B cell (primary cell): ENCODE measurements at regions not wholly inside any gene's neighbourhood (a gene's known extent, or its start where the extent isn't known, plus 50 kb on each side); places are given as distances from the start of the nearest gene placed in this dataset.

Experiments used
- ATAC-seq: fragments of 200-7000 bp; cut with Tn5 transposase; one replicate; pipeline ENCODE4 v1.10.0; 2021; ENCODE audit warnings: low read depth, mild to moderate bottlenecking, moderate number of reproducible peaks, moderate library complexity
- CTCF ChIA-PET: fragments of 350-600 bp; sonication (Branson Sonifier 250); formaldehyde crosslinking; loops from one replicate; lab custom pipeline; 2021; ENCODE audit warnings: antibody characterized with exemption, inconsistent platforms; lab: Charles Lee
- POLR2A ChIA-PET: fragments of 350-600 bp; sonication (Branson Sonifier 250); formaldehyde crosslinking; loops from one replicate; lab custom pipeline; 2021; ENCODE audit warnings: antibody characterized with exemption; lab: Charles Lee
- DNase-seq: peaks from one replicate; pipeline ENCODE4 v3.0.0; 2013
- H2AFZ ChIP-seq: 2 replicates; pipeline ENCODE4 v1.6.1; 2012; ENCODE audit warnings: mild to moderate bottlenecking, low read depth, low read length; ENCODE audit not compliant: insufficient read depth, poor library complexity, severe bottlenecking
- H3K27ac ChIP-seq, 2 donors: 1 replicate in 1 of 2; 2 replicates in 1 of 2; pipeline ENCODE4 v1.5.1; 2012 to 2013; ENCODE audit warnings: low read length in 2 of 2, mild to moderate bottlenecking in 2 of 2, moderate library complexity in 1 of 2
- H3K27me3 ChIP-seq, 4 experiments: fragments of 200-600 bp in 1 of 4; sonication (generic) in 1 of 4; replicated peaks in 1 of 4; 1 replicate in 2 of 4; 2 replicates in 2 of 4; pipeline versions ENCODE4 v1.6.1 to v1.7.0; 2013 to 2016; ENCODE audit warnings: low read length in 3 of 4, mild to moderate bottlenecking in 2 of 4, mixed read lengths in 1 of 4, moderate library complexity in 1 of 4; ENCODE audit not compliant: insufficient read depth in 4 of 4, control insufficient read depth in 3 of 4; ENCODE audit errors: control extremely low read depth in 1 of 4
- H3K36me3 ChIP-seq, 2 experiments: replicated peaks in 1 of 2; 1 replicate in 1 of 2; 2 replicates in 1 of 2; pipeline versions ENCODE4 v1.6.1 to v1.7.1; 2013; ENCODE audit warnings: low read length in 1 of 2; ENCODE audit not compliant: insufficient read depth in 2 of 2, control insufficient read depth in 1 of 2; ENCODE audit errors: control extremely low read depth in 1 of 2, extremely low read depth in 1 of 2
- H3K4me1 ChIP-seq, 2 donors: fragments of 200-600 bp in 1 of 2; sonication (generic) in 1 of 2; 1 replicate in 1 of 2; 2 replicates in 1 of 2; pipeline versions ENCODE4 v1.5.1 to v1.6.1; 2013 to 2017; ENCODE audit warnings: low read length in 2 of 2; ENCODE audit not compliant: control insufficient read depth in 2 of 2, insufficient read depth in 2 of 2
- H3K4me2 ChIP-seq: replicated peaks from 2 replicates; pipeline ENCODE3; 2012; ENCODE audit warnings: mild to moderate bottlenecking, low read depth, low read length; ENCODE audit not compliant: poor library complexity, severe bottlenecking
- H3K4me3 ChIP-seq, 5 experiments: fragments of 200-600 bp in 1 of 5; sonication (generic) in 1 of 5; 1 replicate in 3 of 5; 2 replicates in 2 of 5; pipeline versions ENCODE4 v1.5.1 to v1.7.0; 2011 to 2016; ENCODE audit warnings: low read length in 4 of 5, mild to moderate bottlenecking in 4 of 5, low read depth in 2 of 5, control low read depth in 1 of 5, moderate library complexity in 1 of 5; ENCODE audit not compliant: insufficient read depth in 1 of 5; ENCODE audit errors: control extremely low read depth in 1 of 5, extremely low read depth in 1 of 5
- H3K79me2 ChIP-seq: fragments of 200-600 bp; sonication (generic); one replicate; pipeline ENCODE4 v1.6.0; 2016; ENCODE audit warnings: low read length; ENCODE audit not compliant: control insufficient read depth, insufficient read depth
- H3K9ac ChIP-seq: fragments of 200-600 bp; sonication (generic); 2 replicates; pipeline ENCODE4 v1.6.1; 2017; ENCODE audit warnings: mild to moderate bottlenecking, low read length, moderate library complexity
- H3K9me3 ChIP-seq, 3 donors: one replicate each; pipeline versions ENCODE4 v1.6.1 to v1.7.1; 2013; ENCODE audit warnings: low read length in 2 of 3; ENCODE audit not compliant: control insufficient read depth in 2 of 3, insufficient read depth in 1 of 3; ENCODE audit errors: control extremely low read depth in 1 of 3
- H4K20me1 ChIP-seq: 2 replicates; pipeline ENCODE4 v1.6.0; 2012; ENCODE audit warnings: mild to moderate bottlenecking, low read length; ENCODE audit not compliant: insufficient read depth, control insufficient read depth, poor library complexity, severe bottlenecking
- H3K27ac Mint-ChIP-seq: one replicate; pipeline ENCODE4 v1.8.0; 2021; ENCODE audit warnings: mixed read lengths
- H3K27me3 Mint-ChIP-seq: one replicate; pipeline ENCODE4 v1.8.0; 2021; ENCODE audit warnings: mixed read lengths
- H3K4me1 Mint-ChIP-seq: one replicate; pipeline ENCODE4 v1.8.0; 2021; ENCODE audit warnings: mixed read lengths
- H3K4me3 Mint-ChIP-seq: one replicate; pipeline ENCODE4 v1.8.0; 2021; ENCODE audit warnings: mixed read lengths
- H3K9me3 Mint-ChIP-seq: one replicate; pipeline ENCODE4 v1.8.0; 2022; ENCODE audit warnings: mixed read lengths; ENCODE audit not compliant: insufficient read depth
- CTCF ChIP-seq: fragments of 200-600 bp; IDR thresholded peaks from one replicate; pipeline ENCODE4 v1.8.0; 2022; ENCODE audit warnings: antibody characterized with exemption, mild to moderate bottlenecking
- EZH2 ChIP-seq: IDR thresholded peaks from 2 replicates; pipeline ENCODE4 v1.6.1; 2012; ENCODE audit warnings: borderline replicate concordance, low read depth, mild to moderate bottlenecking, moderate library complexity, low read length; ENCODE audit not compliant: insufficient read depth, poor library complexity, severe bottlenecking
- WGBS: methylation state at CpG from one replicate; pipeline ENCODE4 v1.1.5; 2013; ENCODE audit warnings: missing lambda C conversion rate; ENCODE audit not compliant: insufficient coverage; 5-methylcytosine and 5-hydroxymethylcytosine counted together
- intact Hi-C: fragments of 100-400 bp; cut with micrococcal nuclease; formaldehyde crosslinking; loops from one replicate; pipeline ENCODE4 v1.10.0; 2022

GRCh38 chr2:7601990-7602389, 684.8 kb downstream of the RNF144A start:
- POLR2A ChIA-PET: no interaction called here
- no CpG with 5 or more reads among the region's 1 CpG for WGBS
- CTCF ChIA-PET: no interaction called here

GRCh38 chr2:7604456-7604855, 687.2 kb downstream of the RNF144A start:
- H4K20me1 ChIP-seq: no peaks in the 10 kb centered on the region
- no peak overlapping the region for H2AFZ ChIP-seq
- no peak overlapping the region for H3K4me3 ChIP-seq
- TF ChIP-seq CTCF: no peak
- no peak for TF ChIP-seq EZH2
- intact Hi-C loops: no loop called here
- DNase-seq (no peak), ATAC-seq (no peak)
- no peak overlapping the region for H3K27ac ChIP-seq
- H3K27me3 ChIP-seq: no peaks in the 10 kb centered on the region
- H3K27me3 Mint-ChIP-seq: no peaks in the 10 kb centered on the region
- no peaks in the 10 kb centered on the region for H3K9me3 ChIP-seq
- H3K4me1 ChIP-seq: no peaks in the 10 kb centered on the region
- H3K27ac Mint-ChIP-seq: no peak overlapping the region
- no peaks in the 10 kb centered on the region for H3K36me3 ChIP-seq
- H3K9ac ChIP-seq: no peak overlapping the region
- WGBS: no CpG with 5 or more reads among the region's 3 CpGs
- H3K4me2 ChIP-seq: no peak overlapping the region
- ChIA-PET POLR2A (no interaction called here), CTCF (no interaction called here)
- H3K9me3 Mint-ChIP-seq: no peaks in the 10 kb centered on the region
- no peak overlapping the region for H3K4me3 Mint-ChIP-seq
- H3K79me2 ChIP-seq: no peaks in the 10 kb centered on the region
- H3K4me1 Mint-ChIP-seq: no peaks in the 10 kb centered on the region

More at GRCh38 chr2:7601990-7602389, 684.8 kb downstream of the RNF144A start:
- TF ChIP-seq CTCF (no peak), EZH2 (no peak)
- H3K79me2 ChIP-seq: no peaks in the 10 kb centered on the region
- no peaks in the 10 kb centered on the region for H4K20me1 ChIP-seq
- H3K27me3 ChIP-seq: no peaks in the 10 kb centered on the region
- H3K4me3 ChIP-seq: no peak overlapping the region
- Mint-ChIP-seq H3K9me3 (no peaks in the 10 kb centered on the region), H3K27me3 (no peaks in the 10 kb centered on the region), H3K4me1 (no peaks in the 10 kb centered on the region), H3K27ac (no peak overlapping the region), H3K4me3 (no peak overlapping the region)
- no peak overlapping the region for H2AFZ ChIP-seq
- no peak for DNase-seq
- ATAC-seq: no peak
- no peaks in the 10 kb centered on the region for H3K36me3 ChIP-seq
- intact Hi-C loops: no loop called here
- no peak overlapping the region for H3K4me2 ChIP-seq
- H3K27ac ChIP-seq: no peak overlapping the region
- H3K9ac ChIP-seq: no peak overlapping the region
- no peaks in the 10 kb centered on the region for H3K9me3 ChIP-seq
- no peaks in the 10 kb centered on the region for H3K4me1 ChIP-seq
